ENCODE measurements at regions not wholly inside any gene's neighbourhood (a gene's known extent, or its start where the extent isn't known, plus 50 kb on each side); places are given as distances from the start of the nearest gene placed in this dataset.

- no peak for DNase-seq
- Histone ChIP-seq H3K27ac (no peak overlapping the region), H3K9ac (ENCODE audit: low read depth in 2 of 2, low read length in 2 of 2) (no peak overlapping the region), H3K9me3 (no peaks in the 10 kb centered on the region), H3K36me3 (no peaks in the 10 kb centered on the region), H3K4me1 (no peaks in the 10 kb centered on the region), H3K27me3 (no peaks in the 10 kb centered on the region), H3K4me3 (no peak overlapping the region)
- TF ChIP-seq, protein P1, sequence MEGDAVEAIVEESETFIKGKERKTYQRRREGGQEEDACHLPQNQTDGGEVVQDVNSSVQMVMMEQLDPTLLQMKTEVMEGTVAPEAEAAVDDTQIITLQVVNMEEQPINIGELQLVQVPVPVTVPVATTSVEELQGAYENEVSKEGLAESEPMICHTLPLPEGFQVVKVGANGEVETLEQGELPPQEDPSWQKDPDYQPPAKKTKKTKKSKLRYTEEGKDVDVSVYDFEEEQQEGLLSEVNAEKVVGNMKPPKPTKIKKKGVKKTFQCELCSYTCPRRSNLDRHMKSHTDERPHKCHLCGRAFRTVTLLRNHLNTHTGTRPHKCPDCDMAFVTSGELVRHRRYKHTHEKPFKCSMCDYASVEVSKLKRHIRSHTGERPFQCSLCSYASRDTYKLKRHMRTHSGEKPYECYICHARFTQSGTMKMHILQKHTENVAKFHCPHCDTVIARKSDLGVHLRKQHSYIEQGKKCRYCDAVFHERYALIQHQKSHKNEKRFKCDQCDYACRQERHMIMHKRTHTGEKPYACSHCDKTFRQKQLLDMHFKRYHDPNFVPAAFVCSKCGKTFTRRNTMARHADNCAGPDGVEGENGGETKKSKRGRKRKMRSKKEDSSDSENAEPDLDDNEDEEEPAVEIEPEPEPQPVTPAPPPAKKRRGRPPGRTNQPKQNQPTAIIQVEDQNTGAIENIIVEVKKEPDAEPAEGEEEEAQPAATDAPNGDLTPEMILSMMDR (IDR thresholded peaks at IDR 0.05), result no peak
- intact Hi-C loops (cut with DNase I), result no loop called here
Observed at GRCh38 chr11:71103266-71103665, 149.1 kb downstream of the SHANK2 start.

- intact Hi-C loops (cut with DNase I), result no loop called here
- no peak overlapping the region for H3K9ac ChIP-seq (ENCODE audit: low read depth in 2 of 2, low read length in 2 of 2)
Observed at GRCh38 chr11:71102251-71102995, 150.0 kb downstream of the SHANK2 start.

DNA sequence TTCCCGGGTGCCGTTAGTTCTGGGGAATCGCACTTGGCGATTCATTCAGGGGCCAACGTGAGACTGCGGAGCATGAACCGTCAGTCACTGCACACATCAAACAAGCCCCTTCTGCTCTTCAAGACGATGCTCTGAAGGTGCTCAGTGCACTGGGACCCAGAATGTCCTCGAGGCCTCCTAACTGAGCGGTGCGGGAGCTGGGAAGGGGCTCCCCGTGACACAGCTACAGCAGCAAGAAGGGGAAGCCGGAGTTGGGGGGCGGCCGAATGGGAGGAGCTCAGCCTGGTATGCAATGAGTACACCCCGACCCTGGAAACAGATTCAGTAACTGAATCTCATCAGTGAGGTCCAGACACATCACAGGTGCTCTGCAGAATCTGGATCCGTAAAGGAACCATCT lies 150.8 kb downstream of the SHANK2 start:
- Histone ChIP-seq H3K36me3 (no peaks in the 10 kb centered on the region), H3K4me1 (no peaks in the 10 kb centered on the region), H3K27ac (no peak overlapping the region), H3K27me3 (no peaks in the 10 kb centered on the region), H3K9me3 (no peaks in the 10 kb centered on the region), H3K4me3 (no peak overlapping the region), H3K9ac (ENCODE audit: low read depth in 2 of 2, low read length in 2 of 2) (no peak overlapping the region)
- no peak for DNase-seq
- TF ChIP-seq, protein P1 (IDR thresholded peaks at IDR 0.05), result no peak
- intact Hi-C loops (cut with DNase I), result no loop called here

More at GRCh38 chr11:71102251-71102995, 150.0 kb downstream of the SHANK2 start:
- no peaks in the 10 kb centered on the region for H3K4me1 ChIP-seq
- no peak for DNase-seq
- no peaks in the 10 kb centered on the region for H3K9me3 ChIP-seq
- H3K4me3 ChIP-seq, result no peak overlapping the region
- no peaks in the 10 kb centered on the region for H3K27me3 ChIP-seq
- TF ChIP-seq, protein P1 (IDR thresholded peaks at IDR 0.05), result no peak
- H3K27ac ChIP-seq, result no peak overlapping the region
- no peaks in the 10 kb centered on the region for H3K36me3 ChIP-seq

GRCh38 chr11:71101046-71101445 lies 151.3 kb downstream of the SHANK2 start:
- H3K4me1 ChIP-seq, result no peaks in the 10 kb centered on the region
- H3K27me3 ChIP-seq, result no peaks in the 10 kb centered on the region
- H3K36me3 ChIP-seq, result no peaks in the 10 kb centered on the region
- intact Hi-C loops (cut with DNase I), result no loop called here
- no peak overlapping the region for H3K4me3 ChIP-seq
- H3K9me3 ChIP-seq, result no peaks in the 10 kb centered on the region
- TF ChIP-seq, protein P1 (IDR thresholded peaks at IDR 0.05), result no peak
- H3K9ac ChIP-seq (ENCODE audit: low read depth in 2 of 2, low read length in 2 of 2), result no peak overlapping the region
- H3K27ac ChIP-seq, result no peak overlapping the region
- no peak for DNase-seq

DNA sequence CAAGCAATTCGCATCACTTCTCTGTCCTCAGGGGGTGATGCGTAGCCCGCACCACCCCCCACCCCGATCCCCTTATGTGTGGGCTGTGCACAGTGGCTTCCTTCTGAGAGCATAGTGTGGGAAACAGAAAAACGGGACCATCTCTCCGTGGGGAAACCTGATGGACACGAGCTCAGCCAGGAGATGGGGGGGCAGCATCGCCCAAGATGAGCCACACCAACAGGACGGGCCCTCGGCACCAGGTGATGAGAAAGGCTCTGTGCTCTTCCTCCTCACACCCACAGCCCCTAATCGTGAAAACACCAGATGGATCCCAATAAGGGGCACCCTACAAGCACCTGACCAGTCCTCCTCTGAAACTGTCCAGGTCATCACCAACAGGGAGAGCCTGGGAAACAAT lies 153.6 kb downstream of the SHANK2 start:
- Histone ChIP-seq H3K27me3 (no peaks in the 10 kb centered on the region), H3K9ac (ENCODE audit: low read depth in 2 of 2, low read length in 2 of 2) (no peak overlapping the region), H3K4me3 (no peak overlapping the region), H3K9me3 (no peaks in the 10 kb centered on the region), H3K4me1 (no peaks in the 10 kb centered on the region), H3K36me3 (no peaks in the 10 kb centered on the region), H3K27ac (no peak overlapping the region)
- intact Hi-C loops (cut with DNase I), result no loop called here
- DNase-seq, result no peak
- TF ChIP-seq, protein P1 (IDR thresholded peaks at IDR 0.05), result no peak

Measured in colonic mucosa (tissue), 4 donors.